WTC11 (cell line): ENCODE measurements at regions not wholly inside any gene's neighbourhood (a gene's known extent, or its start where the extent isn't known, plus 50 kb on each side); places are given as distances from the start of the nearest gene placed in this dataset. TPM values are rescaled to one million over a fixed set of nuclear protein-coding genes. Genes with fewer than 3 reads are reported as not detected.

ENCODE experiments used
- ATAC-seq: fragments of 200-7000 bp; cut with Tn5 transposase; 2 replicates; pipeline ENCODE4 v1.10.0; 2021; ENCODE audit warnings: mild to moderate bottlenecking, moderate library complexity
- CTCF ChIA-PET: fragments of 300-600 bp; sonication (Branson Sonifier 250); formaldehyde crosslinking; loops from one replicate; lab custom pipeline; 2021; ENCODE audit warnings: antibody characterized with exemption; lab: Charles Lee
- POLR2A ChIA-PET: fragments of 350-600 bp; sonication (Branson Sonifier 250); formaldehyde crosslinking; loops from one replicate; lab custom pipeline; 2021; ENCODE audit warnings: antibody characterized with exemption; lab: Charles Lee
- DNase-seq: peaks from one replicate; pipeline ENCODE4 v3.0.0; 2021; ENCODE audit warnings: low spot score
- H3K27ac Mint-ChIP-seq: 2 replicates; pipeline ENCODE4 v1.8.0; 2021; ENCODE audit warnings: mixed read lengths
- H3K27me3 Mint-ChIP-seq: 2 replicates; pipeline ENCODE4 v1.8.0; 2021; ENCODE audit warnings: low read depth, mild to moderate bottlenecking, moderate library complexity, mixed read lengths
- H3K36me3 Mint-ChIP-seq: 2 replicates; pipeline ENCODE4 v1.8.0; 2021; ENCODE audit warnings: mixed read lengths
- H3K4me1 Mint-ChIP-seq: 2 replicates; pipeline ENCODE4 v1.8.0; 2022; ENCODE audit warnings: mixed read lengths
- H3K4me3 Mint-ChIP-seq: 2 replicates; pipeline ENCODE4 v1.8.0; 2021; ENCODE audit warnings: mild to moderate bottlenecking, moderate library complexity, mixed read lengths
- H3K9me3 Mint-ChIP-seq: 2 replicates; pipeline ENCODE4 v1.8.0; 2021; ENCODE audit warnings: mixed read lengths
- CREB1 ChIP-seq: sonication (generic); formaldehyde crosslinking; IDR thresholded peaks from 2 replicates; pipeline ENCODE4 v1.8.0; 2023; ENCODE audit warnings: mild to moderate bottlenecking, missing genetic modification reagents
- CREM ChIP-seq: sonication (generic); formaldehyde crosslinking; IDR thresholded peaks from 2 replicates; pipeline ENCODE4 v1.8.1; 2022; ENCODE audit warnings: mild to moderate bottlenecking, missing genetic modification reagents, moderate library complexity
- FOXK1 ChIP-seq: sonication (generic); formaldehyde crosslinking; IDR thresholded peaks from 2 replicates; pipeline ENCODE4 v1.8.0; 2022; ENCODE audit warnings: mild to moderate bottlenecking, moderate library complexity, missing genetic modification reagents
- JAZF1 ChIP-seq: fragments of 250-450 bp; sonication (Bioruptor Pico); IDR thresholded peaks from 2 replicates; pipeline ENCODE4 v1.9.0; 2021; ENCODE audit warnings: moderate library complexity, mild to moderate bottlenecking, inconsistent platforms
- JUN ChIP-seq: sonication (generic); formaldehyde crosslinking; IDR thresholded peaks from 2 replicates; pipeline ENCODE4 v1.8.0; 2023; ENCODE audit warnings: mild to moderate bottlenecking, missing genetic modification reagents
- NFATC4 ChIP-seq: fragments of 250-450 bp; sonication (Bioruptor Pico); IDR thresholded peaks from 2 replicates; pipeline ENCODE4 v1.9.0; 2021; ENCODE audit warnings: mild to moderate bottlenecking
- OVOL2 ChIP-seq: fragments of 250-450 bp; sonication (Bioruptor Pico); IDR thresholded peaks from 2 replicates; pipeline ENCODE4 v1.9.0; 2021; ENCODE audit warnings: mild to moderate bottlenecking, borderline replicate concordance
- RELA ChIP-seq: sonication (generic); formaldehyde crosslinking; IDR thresholded peaks from 2 replicates; pipeline ENCODE4 v1.8.1; 2022; ENCODE audit warnings: missing genetic modification reagents, mild to moderate bottlenecking, borderline replicate concordance
- SMAD3 ChIP-seq: sonication (generic); formaldehyde crosslinking; IDR thresholded peaks from 2 replicates; pipeline ENCODE4 v1.8.0; 2022; ENCODE audit warnings: missing genetic modification reagents, mild to moderate bottlenecking, borderline replicate concordance
- TEAD1 ChIP-seq: sonication (generic); formaldehyde crosslinking; IDR thresholded peaks from 2 replicates; pipeline ENCODE4 v1.8.0; 2022; ENCODE audit warnings: mild to moderate bottlenecking, missing genetic modification reagents
- ZNF396 ChIP-seq: fragments of 250-450 bp; sonication (Bioruptor Pico); IDR thresholded peaks from 2 replicates; pipeline ENCODE4 v1.8.0; 2021; ENCODE audit warnings: mild to moderate bottlenecking, moderate library complexity, borderline replicate concordance
- microRNA-seq: library from miRNA; unstranded; fragments of <30 nt; microRNA quantifications from one replicate; pipeline ENCODE4 v1.2.0, GENCODE V29; 2022; ENCODE audit warnings: borderline number of aligned reads
- TF ChIP-seq, protein P1 (sequence below): sonication (generic); formaldehyde crosslinking; IDR thresholded peaks from 2 replicates; pipeline ENCODE4 v1.8.0; 2022; ENCODE audit warnings: mild to moderate bottlenecking, missing genetic modification reagents
- TF ChIP-seq, protein P2 (sequence below): sonication (generic); formaldehyde crosslinking; IDR thresholded peaks from 2 replicates; pipeline ENCODE4 v1.8.0; 2022; ENCODE audit warnings: mild to moderate bottlenecking, missing genetic modification reagents
- TF ChIP-seq, protein P3 (sequence below): fragments of 250-450 bp; sonication (Bioruptor Pico); IDR thresholded peaks from 2 replicates; pipeline ENCODE4 v2.1.2; 2022; ENCODE audit warnings: mild to moderate bottlenecking, moderate library complexity
- TF ChIP-seq, protein P4 (sequence below): sonication (generic); formaldehyde crosslinking; IDR thresholded peaks from 2 replicates; pipeline ENCODE4 v1.8.1; 2022; ENCODE audit warnings: mild to moderate bottlenecking, missing genetic modification reagents, moderate library complexity, borderline replicate concordance

DNA sequence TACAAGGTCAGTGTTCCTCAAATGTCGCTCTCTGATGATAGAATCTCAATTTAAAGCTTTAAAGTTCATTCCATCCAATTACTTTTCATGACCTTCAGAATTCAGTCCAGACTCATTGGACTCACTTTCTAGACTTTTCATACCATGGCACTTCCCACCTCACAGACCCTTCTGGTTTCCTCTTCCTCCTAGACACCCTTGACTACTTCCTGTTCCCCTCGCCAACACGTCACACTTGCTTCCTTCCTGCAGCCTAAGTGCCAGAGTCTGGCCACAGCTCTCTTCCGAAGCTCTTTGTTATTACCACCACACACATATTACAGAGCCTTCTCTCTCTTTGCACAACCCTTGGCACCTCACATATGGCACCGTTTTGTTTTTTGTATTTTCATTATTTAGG lies 59.1 kb upstream of the UMPS start:
- H3K4me1 Mint-ChIP-seq = no peaks in the 10 kb centered on the region
- no peaks in the 10 kb centered on the region for H3K36me3 Mint-ChIP-seq
- H3K27ac Mint-ChIP-seq = no peak overlapping the region
- H3K9me3 Mint-ChIP-seq = no peaks in the 10 kb centered on the region
- no peak for TF ChIP-seq JUN (CRISPR knock-in tag)
- TF ChIP-seq, protein P1, sequence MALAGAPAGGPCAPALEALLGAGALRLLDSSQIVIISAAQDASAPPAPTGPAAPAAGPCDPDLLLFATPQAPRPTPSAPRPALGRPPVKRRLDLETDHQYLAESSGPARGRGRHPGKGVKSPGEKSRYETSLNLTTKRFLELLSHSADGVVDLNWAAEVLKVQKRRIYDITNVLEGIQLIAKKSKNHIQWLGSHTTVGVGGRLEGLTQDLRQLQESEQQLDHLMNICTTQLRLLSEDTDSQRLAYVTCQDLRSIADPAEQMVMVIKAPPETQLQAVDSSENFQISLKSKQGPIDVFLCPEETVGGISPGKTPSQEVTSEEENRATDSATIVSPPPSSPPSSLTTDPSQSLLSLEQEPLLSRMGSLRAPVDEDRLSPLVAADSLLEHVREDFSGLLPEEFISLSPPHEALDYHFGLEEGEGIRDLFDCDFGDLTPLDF (CRISPR knock-in tag) = no peak
- no peak for TF ChIP-seq ZNF396 (CRISPR knock-in tag)
- no peaks in the 10 kb centered on the region for H3K27me3 Mint-ChIP-seq
- DNase-seq = no peak
- ChIA-PET CTCF (interaction anchor here (0.8 kb wide), 1 partner anchor 108 kb away, joined by 3 read pairs; no protein-coding TSS in a partner anchor), POLR2A (interaction anchor here (0.5 kb wide), 1 partner anchor 47 kb away, joined by 5 read pairs; no protein-coding TSS in a partner anchor)
- no peak overlapping the region for H3K4me3 Mint-ChIP-seq
- ATAC-seq = no peak

DNA sequence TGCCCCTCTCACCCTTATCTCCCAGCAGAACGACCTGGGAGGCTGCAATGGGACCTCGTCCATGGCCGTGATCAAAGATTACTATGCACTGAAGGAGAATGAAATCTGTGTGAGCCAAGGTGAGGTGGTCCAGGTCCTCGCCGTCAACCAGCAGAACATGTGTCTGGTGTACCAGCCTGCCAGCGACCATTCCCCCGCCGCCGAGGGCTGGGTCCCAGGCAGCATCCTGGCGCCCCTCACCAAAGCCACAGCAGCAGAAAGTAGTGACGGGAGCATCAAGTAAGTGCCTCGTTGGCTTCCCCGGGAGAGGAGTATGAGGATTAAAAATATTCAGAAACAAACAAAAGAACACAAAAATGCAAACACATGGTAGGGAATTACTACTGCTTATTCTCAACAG lies 55.9 kb upstream of the UMPS start:
- TF ChIP-seq TEAD1 (CRISPR knock-in tag) = no peak
- TF ChIP-seq FOXK1 (CRISPR knock-in tag) = no peak
- ChIA-PET CTCF (no interaction called here), POLR2A (no interaction called here)
- Mint-ChIP-seq H3K27ac (no peak overlapping the region), H3K4me1 (no peaks in the 10 kb centered on the region), H3K27me3 (no peaks in the 10 kb centered on the region), H3K9me3 (no peaks in the 10 kb centered on the region), H3K4me3 (no peak overlapping the region), H3K36me3 (no peaks in the 10 kb centered on the region)
- DNase-seq (no peak), ATAC-seq (no peak)

DNA sequence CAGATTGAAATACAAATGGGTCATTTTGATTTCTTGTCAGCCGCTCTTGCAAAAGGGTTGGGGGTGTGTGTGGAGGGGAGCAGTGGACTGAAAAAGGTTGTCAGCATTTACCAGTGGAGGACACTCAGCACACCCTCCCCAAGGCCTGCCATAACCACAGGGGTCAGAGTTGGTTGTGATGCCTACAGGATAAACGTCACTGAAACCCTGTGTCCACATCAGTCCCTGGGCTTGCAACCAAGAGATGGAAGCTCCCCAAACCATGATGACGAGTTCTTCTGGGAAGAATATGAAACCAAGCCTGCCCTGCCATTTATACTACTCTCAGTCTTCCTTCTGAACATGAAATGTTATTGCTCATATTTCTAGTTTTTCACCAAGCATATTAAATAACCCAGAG lies 54.0 kb upstream of the UMPS start:
- ChIA-PET CTCF (interaction anchor here (0.6 to 1.3 kb wide), 2 partner anchors 13 to 253 kb away, joined by 3 to 4 read pairs; no protein-coding TSS in a partner anchor), POLR2A (no interaction called here)
- H3K36me3 Mint-ChIP-seq = no peaks in the 10 kb centered on the region
- no peaks in the 10 kb centered on the region for H3K9me3 Mint-ChIP-seq
- DNase-seq = no peak
- ATAC-seq = no peak
- H3K4me1 Mint-ChIP-seq = no peaks in the 10 kb centered on the region
- H3K27ac Mint-ChIP-seq = peak overlapping the region; percentile 10; the same call in 1 of the 2 replicates
- no peaks in the 10 kb centered on the region for H3K27me3 Mint-ChIP-seq
- TF ChIP-seq, protein P2, sequence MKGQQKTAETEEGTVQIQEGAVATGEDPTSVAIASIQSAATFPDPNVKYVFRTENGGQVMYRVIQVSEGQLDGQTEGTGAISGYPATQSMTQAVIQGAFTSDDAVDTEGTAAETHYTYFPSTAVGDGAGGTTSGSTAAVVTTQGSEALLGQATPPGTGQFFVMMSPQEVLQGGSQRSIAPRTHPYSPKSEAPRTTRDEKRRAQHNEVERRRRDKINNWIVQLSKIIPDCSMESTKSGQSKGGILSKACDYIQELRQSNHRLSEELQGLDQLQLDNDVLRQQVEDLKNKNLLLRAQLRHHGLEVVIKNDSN (CRISPR knock-in tag) = no peak
- H3K4me3 Mint-ChIP-seq = no peak overlapping the region

DNA sequence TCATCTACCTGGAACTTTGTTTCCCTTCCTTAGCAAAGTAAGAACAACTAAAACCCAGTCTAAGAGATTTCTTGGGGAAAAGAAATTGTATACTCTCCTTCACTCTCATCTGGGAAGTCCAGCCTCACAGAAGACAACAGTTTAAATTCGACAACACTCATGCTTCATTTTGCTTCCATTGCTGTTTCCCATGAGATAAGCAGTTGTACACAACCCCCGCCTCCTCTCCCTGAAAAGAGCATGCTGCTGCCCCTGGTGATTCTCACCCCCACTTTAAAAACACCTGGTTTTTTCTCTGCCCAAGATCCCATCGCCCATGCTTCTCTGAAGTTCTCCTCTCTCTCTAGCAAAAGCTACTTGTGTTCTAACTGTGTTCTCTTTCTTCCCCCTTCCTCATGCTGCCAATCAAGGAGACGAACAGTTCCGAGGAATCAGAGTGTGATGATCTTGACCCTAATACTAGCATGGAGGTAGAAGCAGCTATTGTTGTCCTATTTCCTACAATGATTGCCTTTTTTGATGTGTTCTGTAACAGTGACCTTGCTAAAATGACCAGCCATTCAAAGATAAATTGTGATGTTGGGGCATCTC lies 51.1 kb upstream of the UMPS start:
- Mint-ChIP-seq H3K36me3 (no peaks in the 10 kb centered on the region), H3K4me1 (no peaks in the 10 kb centered on the region), H3K9me3 (no peaks in the 10 kb centered on the region), H3K4me3 (no peak overlapping the region), H3K27me3 (no peaks in the 10 kb centered on the region), H3K27ac (no peak overlapping the region)
- TF ChIP-seq OVOL2 = no peak
- TF ChIP-seq JAZF1 = no peak
- TF ChIP-seq, protein P3, sequence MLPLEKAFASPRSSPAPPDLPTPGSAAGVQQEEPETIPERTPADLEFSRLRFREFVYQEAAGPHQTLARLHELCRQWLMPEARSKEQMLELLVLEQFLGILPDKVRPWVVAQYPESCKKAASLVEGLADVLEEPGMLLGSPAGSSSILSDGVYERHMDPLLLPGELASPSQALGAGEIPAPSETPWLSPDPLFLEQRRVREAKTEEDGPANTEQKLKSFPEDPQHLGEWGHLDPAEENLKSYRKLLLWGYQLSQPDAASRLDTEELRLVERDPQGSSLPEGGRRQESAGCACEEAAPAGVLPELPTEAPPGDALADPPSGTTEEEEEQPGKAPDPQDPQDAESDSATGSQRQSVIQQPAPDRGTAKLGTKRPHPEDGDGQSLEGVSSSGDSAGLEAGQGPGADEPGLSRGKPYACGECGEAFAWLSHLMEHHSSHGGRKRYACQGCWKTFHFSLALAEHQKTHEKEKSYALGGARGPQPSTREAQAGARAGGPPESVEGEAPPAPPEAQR (CRISPR knock-in tag) = no peak
- TF ChIP-seq RELA = no peak
- TF ChIP-seq CREB1 = no peak
- TF ChIP-seq NFATC4 (CRISPR knock-in tag) = no peak
- no peak for TF ChIP-seq CREM (CRISPR knock-in tag)
- TF ChIP-seq, protein P4, sequence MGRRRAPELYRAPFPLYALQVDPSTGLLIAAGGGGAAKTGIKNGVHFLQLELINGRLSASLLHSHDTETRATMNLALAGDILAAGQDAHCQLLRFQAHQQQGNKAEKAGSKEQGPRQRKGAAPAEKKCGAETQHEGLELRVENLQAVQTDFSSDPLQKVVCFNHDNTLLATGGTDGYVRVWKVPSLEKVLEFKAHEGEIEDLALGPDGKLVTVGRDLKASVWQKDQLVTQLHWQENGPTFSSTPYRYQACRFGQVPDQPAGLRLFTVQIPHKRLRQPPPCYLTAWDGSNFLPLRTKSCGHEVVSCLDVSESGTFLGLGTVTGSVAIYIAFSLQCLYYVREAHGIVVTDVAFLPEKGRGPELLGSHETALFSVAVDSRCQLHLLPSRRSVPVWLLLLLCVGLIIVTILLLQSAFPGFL = no peak
- no peak for TF ChIP-seq SMAD3
- POLR2A ChIA-PET = interaction anchor here (0.7 kb wide), 1 partner anchor 58 kb away, joined by 3 read pairs; no protein-coding TSS in a partner anchor
- DNase-seq (no peak), ATAC-seq (no peak)
- CTCF ChIA-PET = interaction anchor here (1.7 kb wide), 1 partner anchor 10 kb away, joined by 6 read pairs; no protein-coding TSS in a partner anchor

Small RNA genes in the stretch of these regions (microRNA-seq; reads per million reads assigned to microRNA genes)
- gene MIR5002 (not detected), gene MIR6083 (not detected)
